Breast epithelium (tissue), 3 donors: ENCODE measurements at regions not wholly inside any gene's neighbourhood (a gene's known extent, or its start where the extent isn't known, plus 50 kb on each side); places are given as distances from the start of the nearest gene placed in this dataset.

Experiments used
- CTCF ChIP-seq, 3 donors: fragments of 450-650 bp; IDR thresholded peaks; one replicate each; pipeline ENCODE4 v1.5.1; 2016 to 2017; ENCODE audit warnings: antibody characterized with exemption in 3 of 3, mild to moderate bottlenecking in 3 of 3, moderate library complexity in 3 of 3
- POLR2A ChIP-seq: fragments of 450-650 bp; IDR thresholded peaks from one replicate; pipeline ENCODE4 v1.6.1; 2016; ENCODE audit warnings: antibody characterized with exemption, mild to moderate bottlenecking, moderate library complexity
- POLR2AphosphoS5 ChIP-seq, 3 donors: sonication (generic); formaldehyde crosslinking; IDR thresholded peaks; one replicate each; pipeline ENCODE4 v1.6.1; 2017; ENCODE audit warnings: antibody characterized with exemption in 3 of 3

GRCh38 chr6:3939368-3939958 lies 90.3 kb downstream of the FAM50B start:
- TF ChIP-seq POLR2AphosphoS5 (IDR thresholded peaks at IDR 0.05) (no peak), CTCF (IDR thresholded peaks at IDR 0.05) (no peak), POLR2A (no peak)
